ENCODE measurements at regions not wholly inside any gene's neighbourhood (a gene's known extent, or its start where the extent isn't known, plus 50 kb on each side); places are given as distances from the start of the nearest gene placed in this dataset.

DNA sequence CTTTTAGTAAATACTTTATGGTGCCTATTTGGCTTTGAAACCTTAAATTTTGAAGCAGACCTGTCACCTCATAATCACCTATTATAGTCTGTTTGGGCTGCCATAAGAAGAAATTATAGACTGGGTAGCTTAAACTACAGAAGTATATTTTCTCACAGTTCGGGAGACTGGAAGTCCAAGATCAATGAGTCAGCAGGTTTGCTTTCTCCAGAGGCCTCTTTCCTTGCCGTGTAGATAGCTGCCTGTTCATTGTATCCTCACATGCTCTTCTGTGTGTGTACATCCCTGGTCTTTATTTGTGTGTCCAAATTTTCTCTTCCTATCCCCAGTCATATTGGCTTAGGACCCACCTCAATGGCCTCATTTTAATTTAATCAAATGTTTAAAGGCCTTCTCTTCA is 518.2 kb downstream of the ADGRL2 start:
- peak in 1 of 2 donors; percentile 1 for DNase-seq (ENCODE audit: low read depth in 2 of 2)

DNA sequence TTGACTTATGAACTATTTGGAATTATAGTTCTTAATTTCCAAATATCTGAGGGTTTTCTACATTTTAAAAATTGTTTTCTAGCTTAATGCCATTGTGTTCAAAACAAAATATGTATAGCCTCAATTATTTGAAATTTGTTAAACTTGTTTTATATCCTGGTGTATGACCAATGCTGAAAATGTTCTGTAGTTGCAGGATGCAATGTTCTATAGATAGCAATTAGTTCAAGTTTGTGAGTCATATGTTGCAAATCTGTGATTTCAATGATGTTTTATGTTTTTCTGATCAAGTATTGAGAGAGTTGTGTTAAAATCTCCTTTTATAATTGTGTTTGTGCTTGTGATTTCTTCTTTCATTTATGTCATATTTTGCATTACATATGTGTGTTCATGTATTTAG is 517.5 kb downstream of the ADGRL2 start:
- no peak for DNase-seq (ENCODE audit: low read depth in 2 of 2)

DNA sequence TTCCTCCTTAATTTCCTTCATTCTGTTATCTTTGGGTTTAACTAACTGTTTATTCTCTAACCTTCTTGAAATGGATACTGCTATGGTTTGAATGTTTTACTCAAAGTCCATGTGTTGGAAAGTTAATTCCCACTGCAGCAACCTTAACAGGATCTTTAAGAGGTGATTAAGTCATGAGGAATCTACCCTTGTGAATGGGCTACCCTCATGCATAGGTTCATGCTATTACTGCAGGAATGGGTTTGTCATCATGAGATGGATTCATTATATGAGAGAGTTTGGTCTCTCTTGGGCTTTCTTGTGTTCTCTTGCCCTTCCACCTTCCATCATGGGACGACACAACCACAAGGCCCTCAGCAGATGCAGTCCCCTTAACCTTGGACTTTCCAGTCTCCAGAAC is 516.9 kb downstream of the ADGRL2 start:
- DNase-seq (ENCODE audit: low read depth in 2 of 2), result no peak

DNA sequence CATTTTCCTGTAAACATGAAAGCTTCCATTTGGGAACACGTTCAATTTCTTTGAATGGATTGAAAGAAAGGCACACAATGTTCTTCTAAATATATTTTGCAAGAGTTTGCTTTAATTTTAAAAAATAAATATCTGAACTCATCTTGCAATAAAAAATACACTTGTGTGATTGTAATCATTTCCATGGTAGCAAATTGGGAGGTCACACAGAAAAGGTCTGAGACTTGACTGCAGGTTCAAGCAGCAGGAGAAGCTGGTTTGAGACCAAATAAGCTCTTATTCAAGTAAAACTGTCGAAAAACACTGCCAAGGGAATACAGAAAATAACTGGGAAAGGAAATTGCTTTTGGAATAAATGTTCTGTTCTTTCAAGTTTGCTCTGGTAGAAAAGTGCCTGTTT is 498.9 kb downstream of the ADGRL2 start:
- DNase-seq (ENCODE audit: low read depth in 2 of 2), result no peak

- no peak for DNase-seq (ENCODE audit: low read depth in 2 of 2)
These were observed 498.3 kb downstream of the ADGRL2 start for GRCh38 chr1:82299056-82299455.

DNA sequence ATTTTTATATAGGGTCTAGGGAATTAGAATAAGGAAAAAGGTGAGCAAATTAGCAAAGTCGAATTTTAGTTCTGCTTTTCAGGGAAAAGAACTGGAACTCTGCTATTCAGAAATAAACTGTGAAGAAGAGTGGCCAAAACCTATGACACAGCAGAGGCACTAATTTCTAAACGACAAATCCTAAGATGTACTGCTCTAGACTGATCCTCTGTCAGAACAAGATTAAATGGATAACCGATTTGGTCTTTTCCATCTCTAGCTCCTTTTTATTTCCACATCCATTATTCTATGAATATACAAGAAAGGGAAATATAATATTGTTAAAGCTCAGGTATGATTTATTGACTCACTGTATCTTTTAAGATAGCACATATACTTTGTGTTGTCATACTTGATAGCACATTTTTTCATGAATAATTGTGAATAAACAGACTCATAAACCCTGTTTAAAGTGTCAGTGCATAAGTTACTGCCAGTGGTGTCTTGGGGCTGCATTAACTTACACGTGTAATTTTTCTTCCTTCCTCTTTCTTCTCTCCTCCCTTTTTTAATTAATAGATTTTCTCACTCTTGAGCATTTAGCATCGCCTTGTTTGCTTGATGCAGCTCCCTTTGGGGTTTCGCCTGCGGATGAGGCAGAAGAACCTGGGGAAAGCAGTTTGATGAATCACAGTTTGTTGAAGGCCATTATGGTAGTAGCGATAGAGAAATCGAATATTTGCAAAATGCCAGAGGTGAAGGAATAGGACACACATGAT is 496.6 kb downstream of the ADGRL2 start:
- no peak for DNase-seq (ENCODE audit: low read depth in 2 of 2)

DNA sequence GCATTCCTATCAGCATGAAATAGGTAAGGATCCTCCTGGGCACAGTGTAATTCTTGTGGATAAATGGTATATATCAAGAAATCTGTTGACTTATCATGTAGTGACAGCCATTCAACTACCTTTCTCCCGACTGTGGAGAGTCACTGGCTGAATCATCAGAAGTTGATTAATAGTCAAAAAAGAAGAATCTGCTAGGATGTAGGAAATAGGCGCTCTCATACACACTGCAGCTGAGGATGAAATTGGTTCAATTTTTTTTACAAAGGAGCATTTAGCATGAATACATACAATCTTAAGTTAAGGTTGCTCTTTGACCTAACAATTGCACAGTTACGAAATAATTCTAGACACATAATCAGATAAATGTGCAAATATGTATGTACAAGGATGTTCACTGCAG is 486.8 kb downstream of the ADGRL2 start:
- DNase-seq (ENCODE audit: low read depth in 2 of 2), result no peak

- no peak for DNase-seq (ENCODE audit: low read depth in 2 of 2)
These were observed 483.5 kb downstream of the ADGRL2 start for GRCh38 chr1:82284213-82284612.

- DNase-seq (ENCODE audit: low read depth in 2 of 2), result no peak
These were observed 478.5 kb downstream of the ADGRL2 start for GRCh38 chr1:82279241-82279640.

- DNase-seq (ENCODE audit: low read depth in 2 of 2), result peak; percentile 1 to 5
These were observed 473.1 kb downstream of the ADGRL2 start for GRCh38 chr1:82273816-82274215.

GRCh38 chr1:82269431-82269830 is 468.7 kb downstream of the ADGRL2 start:
- DNase-seq (ENCODE audit: low read depth in 2 of 2), result peak in 1 of 2 donors; percentile 1

- DNase-seq (ENCODE audit: low read depth in 2 of 2), result no peak
These were observed 468.1 kb downstream of the ADGRL2 start for GRCh38 chr1:82268826-82269225.

- no peak for DNase-seq (ENCODE audit: low read depth in 2 of 2)
These were observed 465.6 kb downstream of the ADGRL2 start for GRCh38 chr1:82266351-82266750.

- DNase-seq (ENCODE audit: low read depth in 2 of 2), result no peak
These were observed 464.7 kb downstream of the ADGRL2 start for GRCh38 chr1:82265436-82265835.

GRCh38 chr1:82264802-82265201 is 464.1 kb downstream of the ADGRL2 start:
- no peak for DNase-seq (ENCODE audit: low read depth in 2 of 2)

- DNase-seq (ENCODE audit: low read depth in 2 of 2), result no peak
These were observed 462.7 kb downstream of the ADGRL2 start for GRCh38 chr1:82263396-82263795.

- peak in 1 of 2 donors; percentile 30 for DNase-seq (ENCODE audit: low read depth in 2 of 2)
These were observed 459.9 kb downstream of the ADGRL2 start for GRCh38 chr1:82260666-82261065.

GRCh38 chr1:82260051-82260450 is 459.3 kb downstream of the ADGRL2 start:
- peak in 1 of 2 donors; percentile 6 for DNase-seq (ENCODE audit: low read depth in 2 of 2)

DNA sequence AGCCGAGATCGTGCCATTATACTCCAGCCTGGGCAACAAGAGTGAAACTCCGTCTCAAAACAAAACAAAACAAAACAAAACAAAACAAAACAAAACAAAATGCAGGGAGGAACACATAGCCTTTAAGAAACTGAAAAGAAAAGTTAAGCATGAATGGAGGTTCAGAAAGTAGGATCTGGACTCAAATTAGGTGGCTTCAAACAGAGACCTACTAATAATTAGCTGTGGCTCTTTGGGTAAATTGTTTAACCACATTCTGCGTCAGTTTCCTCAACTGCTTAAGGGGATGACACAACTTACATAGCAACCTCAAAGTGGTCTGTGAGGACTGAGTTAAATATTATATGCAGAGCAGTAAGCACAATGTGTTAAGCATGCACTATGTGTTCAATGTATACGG is 458.2 kb downstream of the ADGRL2 start:
- DNase-seq (ENCODE audit: low read depth in 2 of 2), result no peak

GRCh38 chr1:82246050-82246449 is 445.3 kb downstream of the ADGRL2 start:
- no peak for DNase-seq (ENCODE audit: low read depth in 2 of 2)

- DNase-seq (ENCODE audit: low read depth in 2 of 2), result no peak
These were observed 444.7 kb downstream of the ADGRL2 start for GRCh38 chr1:82245345-82246014.

GRCh38 chr1:82240571-82240970 is 439.8 kb downstream of the ADGRL2 start:
- DNase-seq (ENCODE audit: low read depth in 2 of 2), result no peak

- DNase-seq (ENCODE audit: low read depth in 2 of 2), result no peak
These were observed 429.9 kb downstream of the ADGRL2 start for GRCh38 chr1:82230667-82231066.

Measured in lung microvascular endothelial cell (primary cell).